ENCODE measurements at regions not wholly inside any gene's neighbourhood (a gene's known extent, or its start where the extent isn't known, plus 50 kb on each side); places are given as distances from the start of the nearest gene placed in this dataset.

DNA sequence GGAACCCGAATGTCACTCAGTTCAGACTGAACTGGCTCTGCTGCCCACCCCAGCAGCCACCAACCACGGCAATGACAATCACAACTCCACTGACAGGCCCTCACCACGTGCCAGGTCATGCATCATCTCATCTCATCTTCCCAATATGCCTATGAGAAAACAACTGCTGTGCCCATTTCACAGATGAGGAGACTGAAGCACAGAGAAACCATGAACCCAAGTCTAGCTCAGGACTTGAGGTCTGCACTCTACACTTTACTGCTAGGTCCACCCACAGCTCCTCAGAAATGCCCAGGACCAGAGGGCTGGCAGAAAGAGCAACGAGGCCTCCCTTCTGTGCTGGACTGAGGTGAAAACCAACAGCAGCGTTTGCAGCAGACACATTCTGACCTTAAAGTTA lies 99.2 kb upstream of the LINGO1 start:
- Histone ChIP-seq H2AFZ (ENCODE audit: insufficient read depth, low read depth, low read length, poor library complexity, severe bottlenecking) (no peak overlapping the region), H3K4me1 (ENCODE audit: control insufficient read depth in 2 of 2, insufficient read depth in 2 of 2, low read length in 2 of 2) (no peaks in the 10 kb centered on the region), H3K27me3 (replicated peaks in 1 of 4; ENCODE audit: control extremely low read depth in 1 of 4, control insufficient read depth in 3 of 4, insufficient read depth in 4 of 4, low read length in 3 of 4) (peaks cover 0 to 3% (median 0%) of the 10 kb centered on the region in 4 experiments), H3K27ac (ENCODE audit: low read length in 2 of 2) (no peak overlapping the region), H3K79me2 (ENCODE audit: control insufficient read depth, insufficient read depth, low read length) (no peaks in the 10 kb centered on the region), H3K36me3 (replicated peaks in 1 of 2; ENCODE audit: control extremely low read depth in 1 of 2, control insufficient read depth in 1 of 2, extremely low read depth in 1 of 2, insufficient read depth in 2 of 2, low read length in 1 of 2) (no peaks in the 10 kb centered on the region), H3K9me3 (ENCODE audit: control extremely low read depth in 1 of 3, control insufficient read depth in 2 of 3, insufficient read depth in 1 of 3, low read length in 2 of 3) (no peaks in the 10 kb centered on the region), H4K20me1 (ENCODE audit: control insufficient read depth, insufficient read depth, low read length, poor library complexity, severe bottlenecking) (no peaks in the 10 kb centered on the region), H3K4me3 (ENCODE audit: control extremely low read depth in 1 of 5, extremely low read depth in 1 of 5, insufficient read depth in 1 of 5, low read depth in 2 of 5, low read length in 4 of 5) (no peak overlapping the region), H3K9ac (ENCODE audit: low read length) (no peak overlapping the region), H3K4me2 (replicated peaks; ENCODE audit: low read depth, low read length, poor library complexity, severe bottlenecking) (no peak overlapping the region)
- TF ChIP-seq, protein P1, sequence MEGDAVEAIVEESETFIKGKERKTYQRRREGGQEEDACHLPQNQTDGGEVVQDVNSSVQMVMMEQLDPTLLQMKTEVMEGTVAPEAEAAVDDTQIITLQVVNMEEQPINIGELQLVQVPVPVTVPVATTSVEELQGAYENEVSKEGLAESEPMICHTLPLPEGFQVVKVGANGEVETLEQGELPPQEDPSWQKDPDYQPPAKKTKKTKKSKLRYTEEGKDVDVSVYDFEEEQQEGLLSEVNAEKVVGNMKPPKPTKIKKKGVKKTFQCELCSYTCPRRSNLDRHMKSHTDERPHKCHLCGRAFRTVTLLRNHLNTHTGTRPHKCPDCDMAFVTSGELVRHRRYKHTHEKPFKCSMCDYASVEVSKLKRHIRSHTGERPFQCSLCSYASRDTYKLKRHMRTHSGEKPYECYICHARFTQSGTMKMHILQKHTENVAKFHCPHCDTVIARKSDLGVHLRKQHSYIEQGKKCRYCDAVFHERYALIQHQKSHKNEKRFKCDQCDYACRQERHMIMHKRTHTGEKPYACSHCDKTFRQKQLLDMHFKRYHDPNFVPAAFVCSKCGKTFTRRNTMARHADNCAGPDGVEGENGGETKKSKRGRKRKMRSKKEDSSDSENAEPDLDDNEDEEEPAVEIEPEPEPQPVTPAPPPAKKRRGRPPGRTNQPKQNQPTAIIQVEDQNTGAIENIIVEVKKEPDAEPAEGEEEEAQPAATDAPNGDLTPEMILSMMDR (IDR thresholded peaks at IDR 0.05) = no peak
- TF ChIP-seq EZH2 (IDR thresholded peaks at IDR 0.05; ENCODE audit: borderline replicate concordance, insufficient read depth, low read depth, low read length, poor library complexity, severe bottlenecking) = no peak
- DNase-seq (no peak), ATAC-seq (ENCODE audit: low read depth) (no peak)
- CTCF ChIA-PET = no interaction called here
- Mint-ChIP-seq H3K27ac (no peak overlapping the region), H3K4me3 (no peak overlapping the region), H3K9me3 (ENCODE audit: insufficient read depth) (no peaks in the 10 kb centered on the region), H3K27me3 (peaks cover 14% of the 10 kb centered on the region), H3K4me1 (no peaks in the 10 kb centered on the region)
- POLR2A ChIA-PET = no interaction called here
- intact Hi-C loops (cut with micrococcal nuclease) = no loop called here
- WGBS (ENCODE audit: insufficient coverage) = 51% methylated on average over 3 of the region's 5 CpGs

DNA sequence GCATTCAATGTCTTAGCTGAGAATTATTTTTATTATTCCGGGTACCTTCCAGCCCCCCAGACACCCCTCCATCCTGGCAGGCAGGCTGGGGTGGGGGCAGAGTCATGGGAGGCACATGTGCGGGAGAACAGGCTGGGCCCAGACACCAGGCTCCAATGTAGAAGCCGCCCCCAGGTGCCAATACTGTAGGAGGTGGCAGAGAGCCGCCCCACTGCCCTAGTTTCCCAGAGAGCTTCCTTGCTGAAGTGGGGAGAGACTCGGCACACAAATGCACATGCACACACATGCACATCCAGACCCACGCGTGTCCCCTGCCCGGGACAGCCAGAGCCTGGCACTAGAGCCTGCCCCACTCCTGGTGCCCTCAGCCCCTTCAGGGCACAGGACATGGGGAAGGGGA lies 98.4 kb upstream of the LINGO1 start:
- TF ChIP-seq EZH2 (IDR thresholded peaks at IDR 0.05; ENCODE audit: borderline replicate concordance, insufficient read depth, low read depth, low read length, poor library complexity, severe bottlenecking) = no peak
- Histone ChIP-seq H3K4me3 (ENCODE audit: control extremely low read depth in 1 of 5, extremely low read depth in 1 of 5, insufficient read depth in 1 of 5, low read depth in 2 of 5, low read length in 4 of 5) (no peak overlapping the region), H3K36me3 (replicated peaks in 1 of 2; ENCODE audit: control extremely low read depth in 1 of 2, control insufficient read depth in 1 of 2, extremely low read depth in 1 of 2, insufficient read depth in 2 of 2, low read length in 1 of 2) (no peaks in the 10 kb centered on the region), H3K9me3 (ENCODE audit: control extremely low read depth in 1 of 3, control insufficient read depth in 2 of 3, insufficient read depth in 1 of 3, low read length in 2 of 3) (no peaks in the 10 kb centered on the region), H3K27ac (ENCODE audit: low read length in 2 of 2) (no peak overlapping the region), H3K79me2 (ENCODE audit: control insufficient read depth, insufficient read depth, low read length) (no peaks in the 10 kb centered on the region), H2AFZ (ENCODE audit: insufficient read depth, low read depth, low read length, poor library complexity, severe bottlenecking) (no peak overlapping the region), H4K20me1 (ENCODE audit: control insufficient read depth, insufficient read depth, low read length, poor library complexity, severe bottlenecking) (no peaks in the 10 kb centered on the region), H3K27me3 (replicated peaks in 1 of 4; ENCODE audit: control extremely low read depth in 1 of 4, control insufficient read depth in 3 of 4, insufficient read depth in 4 of 4, low read length in 3 of 4) (peaks cover 0 to 3% (median 0%) of the 10 kb centered on the region in 4 experiments), H3K9ac (ENCODE audit: low read length) (no peak overlapping the region), H3K4me2 (replicated peaks; ENCODE audit: low read depth, low read length, poor library complexity, severe bottlenecking) (no peak overlapping the region), H3K4me1 (ENCODE audit: control insufficient read depth in 2 of 2, insufficient read depth in 2 of 2, low read length in 2 of 2) (no peaks in the 10 kb centered on the region)
- ATAC-seq (ENCODE audit: low read depth) (no peak), DNase-seq (no peak)
- H3K4me3 Mint-ChIP-seq = no peak overlapping the region
- POLR2A ChIA-PET = no interaction called here
- no peaks in the 10 kb centered on the region for H3K4me1 Mint-ChIP-seq
- no peaks in the 10 kb centered on the region for H3K9me3 Mint-ChIP-seq (ENCODE audit: insufficient read depth)
- whole genome bisulfite sequencing (ENCODE audit: insufficient coverage) = 98% methylated on average over 7 of the region's 8 CpGs
- no peak overlapping the region for H3K27ac Mint-ChIP-seq
- intact Hi-C loops (cut with micrococcal nuclease) = no loop called here
- H3K27me3 Mint-ChIP-seq = peaks cover 11% of the 10 kb centered on the region
- CTCF ChIA-PET = no interaction called here

Measured in B cell (primary cell).